COLO668 (cell line): ENCODE measurements at regions not wholly inside any gene's neighbourhood (a gene's known extent, or its start where the extent isn't known, plus 50 kb on each side); places are given as distances from the start of the nearest gene placed in this dataset.
"Not testable (repeated sequence)": the region's sequence is repeated elsewhere in the genome, so short reads cannot be mapped to it uniquely, and the experiment has no call there.

Source experiments
- DNase-seq: peaks from one replicate; lab custom pipeline; 2025; ENCODE audit not compliant: unreplicated experiment; lab: John Stamatoyannopoulos, UW

DNA sequence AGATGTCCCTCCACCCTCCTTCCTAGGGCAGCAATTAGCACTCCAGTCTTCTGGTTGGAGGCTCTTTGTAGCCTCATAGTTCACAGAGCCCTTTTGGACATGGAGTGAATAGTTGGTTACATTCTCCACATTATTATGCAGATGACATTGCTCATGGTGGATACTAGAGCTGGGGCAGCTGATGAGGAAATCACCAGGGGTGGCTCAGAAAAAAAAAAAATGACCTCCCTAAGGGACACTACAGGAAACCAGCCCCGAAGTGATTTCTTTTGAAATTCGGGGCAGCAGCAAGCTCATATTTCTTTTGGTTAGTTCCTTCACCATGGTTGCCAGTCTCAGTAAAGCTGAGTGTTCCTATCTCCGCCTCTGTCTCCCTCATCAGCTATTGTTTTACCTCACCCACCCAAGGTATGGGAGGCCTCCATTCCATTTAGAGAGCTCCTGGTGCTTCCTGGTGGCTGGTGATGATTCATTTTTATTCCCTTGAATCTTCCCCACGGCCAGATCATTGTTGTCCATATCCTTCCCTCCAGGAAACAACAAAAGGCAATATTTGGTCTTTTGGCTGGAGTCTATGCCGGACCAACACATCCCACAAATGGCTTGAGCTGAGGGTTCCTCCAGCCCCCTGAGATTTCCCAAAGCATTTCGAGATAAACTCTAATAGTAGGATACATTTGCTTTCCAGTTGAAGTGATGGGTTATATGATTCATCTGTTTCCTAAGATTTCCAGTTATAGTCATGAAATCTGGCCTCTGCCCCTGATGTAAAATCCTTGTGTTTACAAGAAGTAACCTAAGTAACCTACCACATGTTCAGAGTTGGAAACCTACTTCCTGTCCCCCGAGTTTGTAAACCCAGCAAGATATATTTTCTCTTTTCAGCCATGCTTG, 56.2 kb upstream of the NID2 start:
- no peak for DNase-seq

DNA sequence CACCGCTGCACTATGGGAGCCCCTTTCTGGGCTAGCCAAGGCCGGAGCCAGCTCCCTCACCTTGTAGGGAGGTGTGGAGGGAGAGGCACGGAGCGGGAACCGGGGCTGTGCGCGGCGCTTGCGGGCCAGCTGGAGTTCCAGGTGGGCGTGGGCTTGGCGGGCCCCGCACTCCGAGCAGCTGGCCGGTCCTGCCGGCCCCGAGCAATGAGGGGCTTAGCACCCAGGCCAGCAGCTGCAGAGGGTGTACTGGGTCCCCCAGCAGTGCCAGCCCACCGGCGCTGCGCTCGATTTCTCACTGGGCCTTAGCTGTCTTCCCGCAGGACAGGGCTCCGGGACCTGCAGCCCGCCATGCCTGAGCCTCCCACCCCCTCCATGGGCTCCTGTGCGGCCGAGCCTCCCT, 53.3 kb upstream of the NID2 start:
- DNase-seq, result not testable (repeated sequence)

DNA sequence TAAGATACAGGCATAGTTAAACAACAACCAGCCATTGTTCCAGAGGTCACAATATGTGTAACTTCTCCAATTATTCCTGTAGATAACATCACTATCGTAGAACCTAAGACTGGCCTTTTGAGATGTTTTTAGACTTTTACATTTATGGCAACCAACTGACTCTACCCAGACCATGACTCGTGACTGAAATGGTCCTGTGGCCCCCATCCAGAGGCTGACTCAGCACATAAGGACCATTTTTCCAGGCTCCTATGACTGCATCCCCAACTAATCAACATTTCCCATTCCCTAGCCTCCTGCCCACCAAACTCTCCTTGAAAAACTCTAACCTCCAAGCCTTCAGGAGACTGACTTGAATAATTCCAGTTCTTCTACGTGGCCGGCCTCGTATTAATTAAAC, 52.6 kb upstream of the NID2 start:
- no peak for DNase-seq

DNA sequence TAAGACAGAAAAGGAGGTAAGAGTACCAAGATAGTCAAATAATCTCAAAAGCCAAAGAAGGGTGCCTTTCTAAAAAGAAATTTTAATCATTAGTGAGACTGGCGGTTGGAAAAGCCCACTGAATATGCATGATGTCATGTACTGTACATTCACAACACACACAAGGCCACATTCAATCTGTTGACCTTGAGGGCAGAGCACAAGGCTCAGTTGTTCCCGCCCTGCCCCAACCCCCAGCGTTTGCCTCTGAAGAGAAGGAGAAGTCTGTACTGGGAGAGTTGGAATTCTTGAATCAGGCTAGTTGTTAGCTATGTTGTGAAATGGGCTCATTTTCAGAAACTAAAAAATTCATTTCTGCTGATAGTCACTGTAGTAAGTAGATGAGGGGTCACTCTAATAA, 50.2 kb upstream of the NID2 start:
- DNase-seq, result no peak
